ENCODE measurements at regions not wholly inside any gene's neighbourhood (a gene's known extent, or its start where the extent isn't known, plus 50 kb on each side); places are given as distances from the start of the nearest gene placed in this dataset.

DNA sequence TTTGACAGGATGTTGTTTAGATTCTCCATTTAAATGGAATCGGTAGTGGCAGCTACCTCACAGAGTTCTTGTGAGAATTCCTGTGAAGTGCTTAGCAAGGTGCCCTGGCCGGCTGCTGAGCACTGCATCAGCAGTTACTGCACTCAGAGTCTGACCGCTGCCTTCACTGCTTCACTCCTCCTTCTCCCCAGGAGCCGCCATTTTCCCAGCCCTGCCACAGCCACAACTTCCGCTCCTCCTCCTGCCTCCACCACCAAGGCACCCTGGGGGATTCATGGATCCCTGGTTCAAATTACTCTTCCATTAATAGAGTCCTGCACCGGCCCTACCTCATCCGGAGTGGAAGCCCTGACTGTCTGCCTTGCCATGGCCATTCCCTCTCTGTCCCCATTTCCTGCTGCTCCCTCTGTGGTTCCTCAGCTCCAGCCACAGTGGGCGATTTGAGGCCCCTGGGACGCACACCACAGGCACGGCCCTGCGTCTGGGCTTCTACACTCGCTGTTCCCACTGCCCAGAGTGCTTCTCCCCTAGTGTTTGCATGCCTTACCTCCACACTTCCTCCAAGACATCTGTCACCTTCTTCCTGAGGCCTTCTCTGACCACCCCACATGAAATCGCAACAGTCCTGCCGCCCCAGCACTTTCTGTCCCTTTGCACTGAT is 210.3 kb downstream of the IPO8 start:
- H3K4me3 ChIP-seq (ENCODE audit: insufficient read depth, low read depth, low read length): no peak overlapping the region
- no peak overlapping the region for H4K91ac ChIP-seq (ENCODE audit: insufficient read depth, low read depth, low read length)
- TF ChIP-seq FOS (IDR thresholded peaks at IDR 0.05; ENCODE audit: low read depth, low read length) (no peak), BHLHE40 (IDR thresholded peaks at IDR 0.05; ENCODE audit: low read depth, low read length) (no peak), CEBPB (IDR thresholded peaks at IDR 0.05; ENCODE audit: low read depth, low read length) (no peak), RCOR1 (IDR thresholded peaks at IDR 0.05; ENCODE audit: insufficient replicate concordance, low read length) (no peak), CHD1 (IDR thresholded peaks at IDR 0.05; ENCODE audit: low read depth, low read length) (no peak), RFX5 (IDR thresholded peaks at IDR 0.05; ENCODE audit: low read depth, low read length) (no peak), RAD21 (IDR thresholded peaks at IDR 0.05; ENCODE audit: low read length) (no peak), MXI1 (IDR thresholded peaks at IDR 0.05; ENCODE audit: borderline replicate concordance, low read depth, low read length) (no peak), MAFK (IDR thresholded peaks at IDR 0.05; ENCODE audit: low read depth, low read length) (no peak), MAZ (IDR thresholded peaks at IDR 0.05; ENCODE audit: borderline replicate concordance, low read depth, low read length) (no peak), NFE2L2 (IDR thresholded peaks at IDR 0.05; ENCODE audit: low read depth, low read length) (no peak), POLR2A (IDR thresholded peaks at IDR 0.05; ENCODE audit: low read depth, low read length) (no peak)
- TF ChIP-seq, protein P1, sequence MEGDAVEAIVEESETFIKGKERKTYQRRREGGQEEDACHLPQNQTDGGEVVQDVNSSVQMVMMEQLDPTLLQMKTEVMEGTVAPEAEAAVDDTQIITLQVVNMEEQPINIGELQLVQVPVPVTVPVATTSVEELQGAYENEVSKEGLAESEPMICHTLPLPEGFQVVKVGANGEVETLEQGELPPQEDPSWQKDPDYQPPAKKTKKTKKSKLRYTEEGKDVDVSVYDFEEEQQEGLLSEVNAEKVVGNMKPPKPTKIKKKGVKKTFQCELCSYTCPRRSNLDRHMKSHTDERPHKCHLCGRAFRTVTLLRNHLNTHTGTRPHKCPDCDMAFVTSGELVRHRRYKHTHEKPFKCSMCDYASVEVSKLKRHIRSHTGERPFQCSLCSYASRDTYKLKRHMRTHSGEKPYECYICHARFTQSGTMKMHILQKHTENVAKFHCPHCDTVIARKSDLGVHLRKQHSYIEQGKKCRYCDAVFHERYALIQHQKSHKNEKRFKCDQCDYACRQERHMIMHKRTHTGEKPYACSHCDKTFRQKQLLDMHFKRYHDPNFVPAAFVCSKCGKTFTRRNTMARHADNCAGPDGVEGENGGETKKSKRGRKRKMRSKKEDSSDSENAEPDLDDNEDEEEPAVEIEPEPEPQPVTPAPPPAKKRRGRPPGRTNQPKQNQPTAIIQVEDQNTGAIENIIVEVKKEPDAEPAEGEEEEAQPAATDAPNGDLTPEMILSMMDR (conservative IDR thresholded peaks at IDR 0.05; ENCODE audit: low read depth, low read length): no peak
- TF ChIP-seq, protein P2, sequence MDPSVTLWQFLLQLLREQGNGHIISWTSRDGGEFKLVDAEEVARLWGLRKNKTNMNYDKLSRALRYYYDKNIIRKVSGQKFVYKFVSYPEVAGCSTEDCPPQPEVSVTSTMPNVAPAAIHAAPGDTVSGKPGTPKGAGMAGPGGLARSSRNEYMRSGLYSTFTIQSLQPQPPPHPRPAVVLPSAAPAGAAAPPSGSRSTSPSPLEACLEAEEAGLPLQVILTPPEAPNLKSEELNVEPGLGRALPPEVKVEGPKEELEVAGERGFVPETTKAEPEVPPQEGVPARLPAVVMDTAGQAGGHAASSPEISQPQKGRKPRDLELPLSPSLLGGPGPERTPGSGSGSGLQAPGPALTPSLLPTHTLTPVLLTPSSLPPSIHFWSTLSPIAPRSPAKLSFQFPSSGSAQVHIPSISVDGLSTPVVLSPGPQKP (IDR thresholded peaks at IDR 0.05; ENCODE audit: borderline replicate concordance, low read depth, low read length): no peak
- H3K27ac ChIP-seq (ENCODE audit: insufficient read depth, low read length): no peak overlapping the region
- H3K23ac ChIP-seq (ENCODE audit: low read depth, low read length): no peak overlapping the region
- ChIA-PET CTCF (no interaction called here), POLR2A (ENCODE audit: unreplicated experiment) (no interaction called here)
- no peak for DNase-seq
- H3K4ac ChIP-seq (ENCODE audit: low read depth, low read length): no peak overlapping the region
- no peak overlapping the region for H3K4me2 ChIP-seq (ENCODE audit: low read depth, low read length)
- no peak overlapping the region for H3K14ac ChIP-seq (replicated peaks; ENCODE audit: low read depth, low read length)
- H3K56ac ChIP-seq (ENCODE audit: extremely low read depth, insufficient read depth, low read length): no peak overlapping the region
- no peak overlapping the region for H2AK9ac ChIP-seq (replicated peaks; ENCODE audit: low read depth, low read length, poor library complexity)
- no peak overlapping the region for H2BK15ac ChIP-seq (ENCODE audit: low read depth, low read length)
- H2AK5ac ChIP-seq (ENCODE audit: low read depth, low read length): no peak overlapping the region
- no peaks in the 10 kb centered on the region for H3K9me3 ChIP-seq (ENCODE audit: control insufficient read depth, insufficient read depth, low read length)
- no peaks in the 10 kb centered on the region for H3K4me1 ChIP-seq (ENCODE audit: control insufficient read depth, insufficient read depth, low read length)
- no TSS peak for BruUV-seq (replicated peaks)
- no peak overlapping the region for H3K18ac ChIP-seq (ENCODE audit: low read depth, low read length)
- H3K36me3 ChIP-seq (ENCODE audit: control insufficient read depth, insufficient read depth, low read length): no peaks in the 10 kb centered on the region
- H3K9ac ChIP-seq (ENCODE audit: low read depth, low read length): no peak overlapping the region
- no peak overlapping the region for H2BK20ac ChIP-seq (ENCODE audit: low read depth, low read length)
- WGBS, 2 experiments (ENCODE audit: extremely low coverage in 2 of 2, insufficient read length in 1 of 2): 83% methylated on average over 2 of the region's 14 CpGs; no CpG with 5 or more reads in 1 of the 2 experiments
- H3K9me1 ChIP-seq (ENCODE audit: insufficient read depth, low read length): no peaks in the 10 kb centered on the region
- H2AFZ ChIP-seq (replicated peaks; ENCODE audit: low read length, poor library complexity): no peak overlapping the region
- no peak for ATAC-seq (ENCODE audit: low read depth)
- intact Hi-C loops (cut with micrococcal nuclease): no loop called here
- in situ Hi-C loops (cut with MboI; ENCODE audit: low sequenced_read_pairs): no loop called here
- dilution Hi-C loops (cut with HindIII; ENCODE audit: low sequenced_read_pairs, unreplicated experiment): no loop called here
- H3K79me1 ChIP-seq (ENCODE audit: low read depth in 1 of 2, low read length in 2 of 2): no peaks in the 10 kb centered on the region
- no peak overlapping the region for H2BK120ac ChIP-seq (ENCODE audit: low read depth, low read length)
- H3K27me3 ChIP-seq (ENCODE audit: control insufficient read depth, insufficient read depth, low read length): no peaks in the 10 kb centered on the region; the same call in 1 of the 2 replicates
- no peak overlapping the region for H4K5ac ChIP-seq (ENCODE audit: low read depth, low read length)
- H2BK5ac ChIP-seq (ENCODE audit: low read depth, low read length, poor library complexity, severe bottlenecking): no peak overlapping the region
- H4K20me1 ChIP-seq (ENCODE audit: insufficient read depth, low read length): no peaks in the 10 kb centered on the region
- no peak overlapping the region for H4K8ac ChIP-seq (ENCODE audit: low read depth in 2 of 2, low read length in 2 of 2)
